Right renal pelvis (tissue), 4 donors: ENCODE measurements at regions not wholly inside any gene's neighbourhood (a gene's known extent, or its start where the extent isn't known, plus 50 kb on each side); places are given as distances from the start of the nearest gene placed in this dataset.
"Not testable (repeated sequence)": the region's sequence is repeated elsewhere in the genome, so short reads cannot be mapped to it uniquely, and the experiment has no call there.

Experiments
- DNase-seq, 4 donors: peaks; one replicate each; pipeline ENCODE4 v3.0.0-alpha.2; 2013; ENCODE audit warnings: low read depth in 4 of 4, low spot score in 3 of 4, missing footprints in 1 of 4

DNA sequence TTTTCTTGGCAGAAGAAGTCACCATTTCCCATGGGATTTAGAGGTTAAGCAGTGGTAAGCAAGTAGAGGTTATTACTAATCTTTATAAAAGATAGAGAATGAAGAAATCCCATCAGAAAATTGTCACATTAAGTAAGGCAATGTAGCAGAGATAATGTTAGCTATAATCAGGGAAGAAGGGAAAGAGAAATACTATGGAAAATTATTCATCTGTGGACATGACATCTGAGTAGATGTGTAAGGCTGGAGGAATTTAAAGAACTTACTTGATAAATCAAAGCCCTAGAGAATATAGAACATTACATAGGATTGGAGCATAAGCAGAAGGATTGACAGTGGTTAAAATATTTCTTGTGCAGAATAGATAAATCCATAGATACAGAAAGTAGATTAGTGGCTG lies 553.1 kb upstream of the CBLB start:
- no peak for DNase-seq

DNA sequence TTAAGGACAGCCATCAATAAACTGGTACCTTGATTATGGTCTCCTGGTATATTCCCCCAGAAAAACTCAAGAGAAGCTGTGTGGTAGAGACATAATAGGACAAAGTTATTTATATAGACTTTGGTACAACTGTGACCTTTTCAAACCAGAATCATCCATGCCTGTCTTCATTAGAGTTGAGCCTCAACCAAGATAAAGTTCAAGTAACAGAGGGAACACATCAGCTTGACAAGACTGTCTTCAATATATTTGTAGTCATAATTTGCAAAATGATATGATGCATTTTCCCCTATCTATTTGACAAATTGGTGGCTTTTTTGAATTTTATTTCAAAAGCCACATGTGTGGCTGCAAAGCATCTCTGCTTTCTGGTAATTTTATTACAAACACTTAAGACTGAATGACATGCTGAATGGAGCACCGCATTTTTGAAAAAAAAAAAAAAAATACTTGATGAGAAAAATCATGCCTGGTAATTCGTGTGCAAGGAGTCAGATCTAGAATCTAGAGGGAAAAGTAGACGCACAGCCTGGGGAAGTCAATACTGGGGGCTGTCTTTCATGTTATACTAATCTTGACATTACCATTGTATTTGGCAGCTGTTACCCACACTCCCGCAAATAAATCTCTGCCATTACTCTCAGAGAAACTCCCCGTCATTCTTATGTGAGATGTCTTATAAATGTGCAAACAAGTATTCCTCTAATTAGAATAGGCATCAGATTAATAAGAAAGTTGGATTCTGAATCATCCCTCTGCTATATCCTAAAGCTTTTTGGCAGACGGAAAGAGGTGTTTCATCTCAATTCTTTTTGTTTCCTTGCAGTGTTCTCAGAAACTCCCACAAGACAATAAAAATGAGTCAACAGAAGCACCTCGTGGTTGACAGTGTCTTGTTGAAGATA lies 554.8 kb upstream of the CBLB start:
- DNase-seq = no peak

DNA sequence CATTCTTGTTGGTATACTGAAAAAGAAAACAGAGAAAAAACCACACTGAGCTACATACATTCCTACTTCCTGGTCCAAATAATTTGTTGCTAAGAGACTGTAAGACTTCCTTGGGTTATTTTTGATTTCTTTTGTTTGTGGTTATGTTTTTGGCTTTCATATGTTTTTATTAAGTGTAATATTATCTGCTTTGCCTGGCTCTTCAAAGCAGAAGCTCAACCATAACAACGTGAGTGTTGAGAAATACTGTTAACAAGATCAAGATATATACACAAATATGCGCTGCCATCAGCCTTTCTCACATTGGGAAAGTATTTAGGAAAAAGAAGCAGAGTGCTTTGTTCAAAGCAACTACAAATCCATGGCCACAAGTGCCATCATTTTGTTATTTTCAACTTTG lies 556.2 kb upstream of the CBLB start:
- DNase-seq = no peak

DNA sequence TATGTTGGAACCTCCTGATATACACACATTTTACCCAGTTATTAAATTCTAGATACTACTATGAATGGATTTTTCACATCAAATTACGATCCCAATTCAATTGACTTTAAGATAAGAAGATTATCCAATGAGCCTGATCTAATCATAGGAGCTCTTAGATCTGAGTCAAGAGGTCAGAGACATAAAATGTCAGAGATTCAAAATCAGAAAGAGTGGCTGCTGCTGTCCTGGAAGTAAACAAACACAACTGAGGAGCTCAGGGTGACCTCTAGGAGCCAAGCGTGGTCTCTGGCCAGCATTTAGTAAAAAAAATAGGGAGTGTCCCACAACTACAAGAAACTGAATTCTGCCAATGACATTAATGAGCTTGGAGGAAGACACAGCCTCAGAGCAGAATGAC lies 557.1 kb upstream of the CBLB start:
- no peak for DNase-seq

DNA sequence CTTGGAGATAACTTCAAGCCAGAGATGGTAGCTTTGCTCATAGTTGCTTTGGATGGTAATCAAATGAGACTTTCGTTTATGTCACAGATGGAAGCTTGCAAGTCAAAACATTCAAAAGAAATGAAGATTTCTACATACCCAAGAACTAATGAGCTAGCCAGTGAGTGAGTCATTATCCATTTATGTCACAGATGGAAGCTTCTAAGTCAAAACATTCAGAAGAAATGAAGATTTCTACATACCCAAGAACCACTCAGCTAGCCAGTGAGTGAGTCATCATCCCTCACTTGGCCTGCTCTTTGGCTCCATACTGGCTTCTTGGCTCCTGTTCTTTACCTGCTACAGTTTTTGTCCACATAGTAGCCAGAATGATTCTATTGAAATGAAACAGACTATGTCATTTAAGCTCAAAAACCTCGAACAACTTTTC lies 559.8 kb upstream of the CBLB start:
- DNase-seq = no peak

DNA sequence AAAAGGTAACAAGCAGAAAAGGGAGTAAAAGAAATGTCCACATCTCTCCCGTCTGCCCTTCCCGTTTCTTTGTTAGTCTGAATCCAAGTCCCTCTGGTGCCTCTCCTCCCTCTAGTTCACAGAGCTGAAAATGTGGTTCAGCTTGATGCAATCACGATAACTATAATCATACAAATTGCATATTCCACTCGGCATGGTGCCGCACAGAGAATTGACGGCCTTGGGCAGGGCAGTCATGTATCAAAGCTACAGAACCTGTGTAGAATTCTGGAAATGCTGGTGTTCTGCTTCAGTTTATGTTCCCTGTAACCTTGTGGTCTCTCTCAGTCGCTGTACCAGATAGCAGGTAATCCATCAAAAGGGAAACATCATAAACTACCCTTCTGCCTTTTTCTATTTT lies 562.9 kb upstream of the CBLB start:
- DNase-seq = no peak

DNA sequence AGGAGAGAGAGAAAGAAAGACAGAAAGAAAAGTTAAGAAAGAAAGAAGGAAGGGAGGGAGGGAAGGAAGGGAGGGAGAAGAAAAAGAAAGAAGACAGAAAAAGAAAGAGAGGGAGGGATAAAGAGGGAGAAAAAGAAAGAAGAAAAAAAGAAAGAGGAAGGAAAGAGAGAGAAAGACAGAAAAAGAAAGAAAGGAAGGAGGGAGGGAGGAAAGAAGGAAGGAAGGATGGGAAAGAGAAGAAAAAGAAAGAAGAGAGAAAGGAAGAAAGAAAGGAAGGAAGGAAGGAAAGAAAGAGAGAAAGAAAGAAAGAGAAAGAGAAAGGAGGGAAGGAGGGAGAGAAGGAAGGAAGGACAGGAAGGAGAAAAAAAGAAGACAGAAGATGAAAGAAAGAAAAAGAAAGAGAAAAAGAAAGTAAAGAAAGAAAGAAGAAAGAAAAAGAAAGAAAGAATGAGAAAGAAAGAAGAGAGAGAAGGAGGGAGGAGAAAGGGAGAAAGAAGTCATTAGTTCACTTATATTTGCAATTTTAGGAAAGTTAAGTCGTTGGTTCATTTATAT lies 567.2 kb upstream of the CBLB start:
- DNase-seq = no peak

DNA sequence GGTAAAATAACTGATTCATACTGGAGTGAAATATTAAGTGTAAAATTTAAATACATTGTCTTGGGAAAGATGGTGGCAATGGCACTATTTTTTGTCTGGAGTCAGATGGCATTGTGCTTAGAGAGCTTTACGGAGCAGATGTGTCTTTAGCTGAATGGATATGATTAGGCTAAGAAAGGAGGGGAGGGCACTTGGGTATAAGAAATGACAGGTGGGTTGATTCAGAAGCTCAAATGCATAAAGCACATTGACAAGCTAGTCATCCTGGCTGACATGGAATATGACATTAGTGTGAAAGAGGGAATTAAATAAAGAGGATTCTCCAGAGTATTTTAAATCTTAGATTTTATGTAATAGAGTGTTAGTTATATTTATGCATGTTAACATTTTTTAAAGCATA lies 570.1 kb upstream of the CBLB start:
- DNase-seq = no peak

DNA sequence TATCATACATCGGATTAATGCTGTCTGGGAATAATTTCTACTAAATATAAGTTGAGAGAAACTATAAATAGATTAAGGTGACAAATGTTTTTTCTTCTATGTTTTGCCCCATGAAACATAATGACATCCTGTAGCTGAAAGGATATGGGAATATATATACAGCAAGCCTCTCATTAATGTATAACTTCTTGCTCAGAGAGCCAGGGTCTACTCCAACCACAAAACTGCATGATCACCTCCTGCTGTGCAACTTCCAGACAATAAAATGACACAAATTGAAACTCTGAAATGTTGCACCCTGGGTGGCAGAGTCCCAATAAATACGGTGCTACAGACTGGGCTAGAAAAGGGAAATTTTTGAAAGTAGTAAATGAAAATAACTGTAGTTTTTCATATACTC lies 571.9 kb upstream of the CBLB start:
- no peak for DNase-seq

DNA sequence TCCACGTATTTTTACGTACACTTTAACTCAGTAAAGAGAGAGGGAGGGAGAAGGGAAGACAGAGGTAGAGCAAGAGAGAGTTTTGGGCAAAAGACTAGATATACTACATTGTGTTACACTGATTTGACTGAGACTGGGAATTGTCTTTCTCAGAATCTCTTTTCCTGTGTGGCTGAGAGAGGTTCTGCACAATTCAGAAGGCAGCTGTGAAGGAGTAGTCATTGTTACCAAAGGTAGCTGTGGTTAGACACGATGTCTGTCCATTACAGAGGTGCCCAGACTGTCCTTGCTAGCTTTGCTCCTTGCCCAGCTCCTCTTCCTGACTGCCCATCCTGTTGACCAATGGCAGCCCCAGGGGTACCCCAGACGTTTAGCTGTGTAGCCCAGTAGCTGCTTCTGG lies 577.5 kb upstream of the CBLB start:
- no peak for DNase-seq

DNA sequence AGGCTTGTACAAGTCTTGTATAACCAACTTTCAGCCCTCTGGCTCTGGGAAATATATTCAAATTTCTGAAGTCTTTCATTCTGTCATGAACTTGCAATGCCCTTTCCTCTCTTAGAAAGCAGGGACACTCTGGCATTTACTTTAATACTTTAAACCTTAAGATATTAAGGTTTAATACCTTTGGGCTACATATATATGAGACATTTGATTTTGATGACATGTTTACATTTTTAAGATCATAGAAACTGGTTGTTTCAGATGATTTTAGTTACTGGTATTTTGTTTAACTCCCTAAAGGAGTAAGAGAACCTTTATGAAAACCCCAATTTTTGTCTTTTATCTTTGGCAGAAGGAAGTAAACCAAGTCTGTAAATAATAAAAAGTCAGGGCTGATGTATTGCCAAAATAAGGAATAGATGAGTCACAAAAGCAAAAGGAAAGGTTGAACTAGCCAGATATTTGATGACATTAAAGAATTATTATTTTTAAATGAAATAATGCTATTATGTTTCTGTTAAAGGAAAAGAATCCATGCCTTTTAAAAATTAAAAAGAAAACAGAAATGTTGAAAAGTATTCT lies 579.0 kb upstream of the CBLB start:
- no peak for DNase-seq

DNA sequence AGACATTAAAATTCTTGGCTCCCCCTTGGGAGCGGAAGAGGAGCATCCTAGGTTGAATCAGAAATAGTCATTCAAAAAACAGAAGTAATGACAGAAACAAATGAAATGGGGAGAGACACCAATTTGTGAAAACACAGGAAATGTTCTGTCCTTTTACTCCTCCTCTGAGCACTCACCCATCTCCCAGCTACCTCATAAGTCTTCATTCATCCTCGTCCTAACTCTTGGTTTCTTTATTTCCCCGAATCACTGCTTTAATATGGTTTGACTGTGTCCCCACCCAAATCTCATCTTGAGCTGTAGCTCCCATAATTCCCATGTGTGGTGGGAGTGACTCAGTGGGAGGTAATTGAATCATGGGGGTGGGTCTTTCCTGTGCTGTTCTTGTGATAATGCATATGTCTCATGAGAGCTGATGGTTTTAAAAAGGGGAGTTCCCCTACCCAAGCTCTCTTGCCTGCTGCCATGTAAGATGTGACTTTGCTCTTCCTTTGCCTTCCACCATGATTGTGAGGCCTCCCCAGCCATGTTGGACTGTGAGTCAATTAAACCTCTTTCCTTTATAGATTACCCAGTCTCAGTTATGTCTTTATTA lies 579.7 kb upstream of the CBLB start:
- not testable (repeated sequence) for DNase-seq

DNA sequence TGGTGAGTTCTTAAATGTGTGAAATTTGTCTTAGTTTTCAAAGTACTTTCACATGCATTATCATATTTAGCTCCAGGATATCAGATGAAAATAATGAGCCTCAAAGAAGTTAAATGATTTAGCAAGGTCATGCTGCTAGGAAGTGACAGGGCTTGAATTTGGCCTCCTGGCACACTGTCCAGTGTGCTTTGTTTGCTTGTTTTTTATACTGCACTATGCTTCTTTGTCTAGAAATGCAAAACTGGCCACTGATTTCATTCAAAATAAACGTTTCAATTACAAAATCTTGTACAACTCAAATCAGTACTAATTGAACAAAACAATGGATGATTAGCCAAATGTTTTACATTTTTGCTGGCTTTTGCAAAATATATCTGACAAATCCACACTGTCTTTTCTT lies 583.3 kb upstream of the CBLB start:
- no peak for DNase-seq

DNA sequence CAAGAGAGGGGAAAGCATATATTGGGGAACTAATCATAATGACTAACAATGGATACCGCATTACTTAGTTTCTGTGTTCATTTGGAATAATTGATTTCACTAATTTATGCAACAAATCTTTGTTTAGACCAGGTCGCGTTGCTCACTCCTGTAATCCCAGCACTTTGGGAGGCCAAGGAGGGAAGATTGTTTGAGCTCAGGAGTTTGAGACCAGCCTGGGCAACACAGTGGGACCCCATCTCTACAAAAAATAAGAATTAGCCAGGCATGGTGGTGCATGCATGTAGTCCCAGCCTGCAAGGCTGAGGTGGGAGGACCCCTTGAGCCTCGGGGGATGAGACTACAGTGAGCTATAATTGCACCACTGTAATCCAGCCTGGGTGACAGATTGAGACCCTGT lies 585.7 kb upstream of the CBLB start:
- DNase-seq = no peak

DNA sequence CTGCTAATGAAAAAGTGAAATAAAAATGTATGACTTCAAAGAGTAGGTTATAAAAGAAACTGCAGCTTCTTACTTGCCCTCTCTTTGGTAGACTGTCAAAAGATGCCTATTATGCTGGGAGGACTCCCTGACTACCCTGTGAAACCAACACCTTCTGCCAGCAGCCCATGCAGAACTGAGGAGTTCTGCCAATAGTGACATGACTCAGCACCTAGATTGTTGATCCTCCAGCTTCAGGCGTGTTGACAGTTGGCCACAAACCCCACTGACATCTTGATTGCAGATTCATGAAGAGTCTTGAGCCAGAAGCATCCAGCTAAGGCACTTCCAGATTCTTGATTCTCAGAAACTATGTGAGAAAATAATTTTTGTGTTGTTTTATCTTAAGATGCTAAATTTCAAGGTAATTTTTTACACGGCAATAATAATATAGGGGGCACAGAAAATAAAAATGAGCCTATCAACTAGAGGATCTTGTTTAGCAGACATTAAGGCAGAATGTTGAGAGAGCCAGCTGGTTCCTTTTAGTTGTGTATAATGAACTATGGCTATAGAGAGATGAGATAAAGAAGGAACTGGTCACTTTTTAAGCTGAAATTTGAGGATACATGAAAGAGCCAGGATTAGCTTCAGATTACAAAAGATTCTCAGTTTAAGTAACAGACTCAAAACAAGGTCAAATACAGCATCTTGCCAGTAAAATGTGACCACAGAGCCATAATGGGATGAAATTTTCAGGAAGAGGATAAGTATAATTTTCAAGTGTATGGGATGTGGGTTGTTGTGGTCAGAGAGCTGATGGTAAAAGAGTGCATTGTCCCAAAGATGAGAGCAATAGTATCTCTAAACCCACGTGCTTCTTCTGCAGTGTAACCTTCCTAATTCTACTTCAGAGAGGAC lies 588.7 kb upstream of the CBLB start:
- DNase-seq = no peak

DNA sequence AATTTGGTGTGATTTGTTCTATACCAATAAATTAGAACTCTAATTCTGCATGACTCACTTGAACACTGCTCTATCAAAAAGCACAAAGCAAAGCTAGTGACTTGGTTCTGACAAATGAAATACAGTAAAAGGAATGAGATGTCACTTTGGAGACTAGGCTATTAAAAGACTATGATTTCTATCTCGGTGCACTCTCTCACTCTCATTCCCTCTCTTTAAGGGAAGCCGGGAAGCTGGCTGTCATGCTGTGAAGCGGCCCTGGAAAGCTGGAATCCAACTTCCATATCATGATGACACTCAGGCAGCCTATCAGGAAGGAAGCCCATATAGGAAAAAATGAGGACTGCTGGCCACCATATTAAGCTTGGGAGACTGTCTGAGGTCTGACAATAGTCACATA lies 590.1 kb upstream of the CBLB start:
- no peak for DNase-seq

DNA sequence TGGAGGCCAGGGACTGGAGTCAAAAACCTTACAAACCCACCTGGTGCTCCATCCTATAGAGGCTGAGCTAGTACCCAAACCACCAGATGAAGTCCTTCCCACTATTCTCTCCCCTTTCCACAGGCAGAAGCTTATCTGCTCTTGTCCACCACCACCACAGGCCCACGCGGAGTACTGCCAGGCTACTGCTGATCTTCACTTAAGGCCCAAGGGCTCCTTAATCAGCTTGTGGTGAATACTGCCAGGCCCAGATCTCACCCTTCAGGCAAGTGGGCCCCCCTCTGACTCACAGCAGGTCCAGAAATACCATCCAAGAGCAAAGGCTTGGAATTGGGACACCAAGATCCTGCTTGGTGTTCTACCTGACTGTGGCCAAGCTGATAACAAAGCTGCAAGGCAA lies 598.1 kb upstream of the CBLB start:
- no peak for DNase-seq

DNA sequence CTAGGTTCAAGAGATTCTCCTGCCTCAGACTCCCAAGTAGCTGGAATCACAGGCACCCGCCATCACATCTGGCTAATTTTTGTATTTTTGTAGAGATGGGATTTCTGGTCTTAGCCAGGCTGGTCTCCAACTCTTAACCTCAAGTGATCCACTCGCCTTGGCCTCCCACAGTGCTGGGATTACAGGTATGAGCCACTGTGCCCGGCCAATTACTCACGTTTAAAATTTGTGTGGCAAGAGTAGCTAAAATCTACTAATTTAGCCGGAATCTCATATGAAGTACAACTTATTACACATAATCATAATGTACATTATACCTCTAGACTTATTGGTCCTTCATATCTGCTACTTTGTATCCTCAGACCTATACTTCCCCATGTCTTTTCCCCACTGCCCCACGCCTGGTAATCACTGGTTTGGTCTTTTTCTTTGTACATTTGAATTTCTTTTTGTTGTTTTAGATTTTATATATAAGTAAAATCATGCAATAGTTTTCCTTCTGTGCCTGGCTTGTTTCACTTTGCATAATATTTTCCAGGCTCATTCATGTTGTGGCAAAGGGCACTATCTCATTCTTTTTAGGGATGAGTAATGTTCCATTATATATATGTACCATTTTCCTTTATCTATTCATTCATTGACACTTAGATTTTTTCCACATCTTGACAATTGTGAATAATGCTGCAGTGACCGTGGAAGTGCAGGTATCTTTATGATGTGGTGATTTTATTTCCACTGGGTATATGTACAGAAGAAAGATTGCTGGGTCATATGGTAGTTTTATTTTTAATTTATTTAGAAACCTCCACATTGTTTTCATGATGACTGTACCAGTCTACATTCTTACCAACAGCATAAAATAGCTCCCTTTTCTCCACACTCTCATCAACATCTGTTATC lies 605.0 kb upstream of the CBLB start:
- DNase-seq = no peak

DNA sequence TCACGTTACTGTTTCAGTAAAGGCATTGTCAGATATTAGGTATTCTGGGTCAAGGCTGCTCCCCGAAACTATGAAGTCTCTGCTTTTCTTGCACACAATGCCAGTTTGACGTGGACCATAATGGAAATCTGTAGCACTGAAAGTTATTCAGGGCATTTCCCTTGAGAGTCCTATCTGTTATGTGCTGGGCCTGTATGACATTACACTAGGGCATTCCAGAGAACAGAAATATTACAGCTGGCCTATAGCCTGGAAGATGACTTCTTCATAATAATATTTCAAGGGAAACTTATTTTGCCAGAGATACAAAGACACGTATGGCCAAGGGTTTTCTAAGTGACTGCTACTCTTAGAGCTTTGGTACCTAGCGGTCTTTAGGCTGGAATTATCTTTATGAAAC lies 613.6 kb upstream of the CBLB start:
- no peak for DNase-seq

DNA sequence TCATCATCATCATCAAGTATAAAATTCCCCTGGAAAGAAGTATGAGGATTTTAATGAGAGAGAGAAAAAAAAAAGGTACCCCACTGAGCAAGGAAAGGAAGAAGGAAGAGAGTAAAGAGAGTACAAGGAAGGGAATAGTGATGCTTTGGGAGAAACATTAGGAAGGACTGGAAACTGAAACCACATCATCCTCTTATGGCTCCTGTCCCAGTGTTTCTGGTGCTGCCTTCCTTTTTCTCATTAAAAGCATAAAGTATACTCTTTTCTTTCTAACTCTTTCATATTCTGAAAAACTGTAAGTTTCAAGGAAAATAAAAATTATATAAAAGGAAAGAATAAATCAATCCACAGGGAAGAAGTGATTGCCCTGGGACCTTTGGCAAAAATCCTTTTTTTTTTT lies 616.4 kb upstream of the CBLB start:
- DNase-seq = no peak
